Ureter (tissue), 1 donor: ENCODE measurements at regions not wholly inside any gene's neighbourhood (a gene's known extent, or its start where the extent isn't known, plus 50 kb on each side); places are given as distances from the start of the nearest gene placed in this dataset.
"Not testable (repeated sequence)": the region's sequence is repeated elsewhere in the genome, so short reads cannot be mapped to it uniquely, and the experiment has no call there.

Experiments
- DNase-seq: peaks from one replicate; pipeline ENCODE4 v3.0.0-alpha.2; 2020; ENCODE audit warnings: low spot score
- donor health status: DM: yes; HTN: yes; CAD: no.

GRCh38 chr22:26769663-26770062 lies 112.3 kb downstream of the MIAT start:
- no peak for DNase-seq

- DNase-seq, result no peak
Measured at GRCh38 chr22:26770624-26771023, 113.2 kb downstream of the MIAT start.

DNA sequence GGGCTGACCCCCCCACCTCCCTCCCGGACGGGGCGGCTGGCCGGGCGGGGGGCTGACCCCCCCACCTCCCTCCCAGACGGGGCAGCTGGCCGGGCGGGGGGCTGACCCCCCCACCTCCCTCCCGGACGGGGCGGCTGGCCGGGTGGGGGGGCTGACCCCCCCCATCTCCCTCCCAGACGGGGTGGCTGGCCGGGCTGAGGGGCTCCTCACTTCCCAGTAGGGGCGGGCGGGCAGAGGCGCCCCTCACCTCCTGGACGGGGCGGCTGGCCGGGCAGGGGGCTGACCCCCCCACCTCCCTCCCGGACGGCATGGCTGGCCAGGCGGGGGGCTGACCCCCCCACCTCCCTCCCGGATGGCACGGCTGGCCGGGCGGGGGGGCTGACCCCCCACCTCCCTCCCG lies 115.7 kb downstream of the MIAT start:
- DNase-seq, result not testable (repeated sequence)

- DNase-seq, result no peak
Measured at GRCh38 chr22:26775394-26775793, 118.0 kb downstream of the MIAT start.

DNA sequence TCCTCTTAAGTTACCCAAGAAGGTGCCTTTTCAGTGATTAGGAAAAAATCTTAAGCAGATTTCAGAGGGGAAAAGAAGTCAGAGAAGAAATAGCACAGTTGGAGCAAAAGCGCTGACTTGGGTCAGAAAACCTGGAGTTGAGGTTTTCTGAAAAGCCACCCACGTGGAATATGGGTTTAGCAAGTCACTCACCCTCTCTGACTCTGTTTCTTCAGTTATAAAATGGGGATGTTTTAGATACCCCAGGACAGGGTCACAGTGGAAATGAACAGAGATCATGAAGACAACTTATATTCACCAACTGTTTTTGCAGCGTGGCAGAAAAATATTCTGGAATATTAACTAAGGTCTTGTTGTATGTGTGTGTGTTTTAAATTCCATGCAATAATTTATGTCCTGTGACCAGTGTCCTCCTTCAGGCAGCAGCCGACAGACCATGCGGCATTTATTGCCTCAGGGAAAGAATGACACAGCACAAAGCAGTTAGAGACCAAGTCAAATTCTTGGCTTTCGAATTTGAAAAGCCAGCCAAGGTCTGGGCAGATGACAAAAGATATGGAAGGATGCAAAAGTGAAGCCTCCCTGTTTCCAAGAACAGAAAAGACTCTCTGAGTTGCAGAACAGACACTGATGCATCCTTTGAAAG lies 119.9 kb downstream of the MIAT start:
- no peak for DNase-seq

GRCh38 chr22:26778372-26778771 lies 121.0 kb downstream of the MIAT start:
- no peak for DNase-seq

DNA sequence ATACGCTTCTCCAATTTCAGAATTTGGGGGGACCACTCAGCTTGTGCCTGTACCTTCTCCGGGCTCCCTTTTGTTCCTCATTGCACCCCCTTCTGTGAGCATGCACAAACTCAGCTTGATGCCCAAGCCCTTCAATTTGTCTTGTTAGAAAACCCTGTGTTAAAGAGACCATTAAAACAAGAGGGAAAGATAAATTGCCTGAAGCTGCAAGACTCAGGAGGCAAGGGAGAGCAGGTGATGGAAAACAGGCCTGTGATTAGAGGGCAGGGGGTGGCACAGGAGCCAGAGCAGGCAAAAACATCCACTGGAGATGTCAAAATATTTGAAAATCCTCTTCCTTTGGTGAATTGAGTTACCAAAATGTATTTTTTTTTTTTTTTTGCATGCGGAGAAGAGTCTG lies 121.7 kb downstream of the MIAT start:
- no peak for DNase-seq

DNA sequence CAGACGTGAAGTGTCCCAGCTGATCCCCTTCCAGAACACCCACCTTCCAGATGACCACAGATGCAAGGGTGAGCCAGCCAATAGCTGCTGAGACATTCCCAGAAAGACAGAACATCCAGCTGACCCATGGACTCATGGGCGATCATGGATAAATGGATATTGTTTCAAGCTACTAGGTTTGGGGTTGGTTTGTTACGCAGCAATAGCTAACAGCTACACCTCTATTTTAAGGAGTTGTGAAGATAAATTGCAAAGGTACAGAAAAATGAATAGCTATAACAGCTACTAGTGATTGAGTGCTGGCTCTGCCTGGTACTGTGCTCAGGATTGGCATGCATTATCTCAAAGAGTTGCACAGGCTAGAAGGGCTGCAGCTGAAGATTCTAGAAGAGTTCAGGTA lies 122.5 kb downstream of the MIAT start:
- DNase-seq, result no peak

GRCh38 chr22:26780521-26780920 lies 123.1 kb downstream of the MIAT start:
- no peak for DNase-seq

DNA sequence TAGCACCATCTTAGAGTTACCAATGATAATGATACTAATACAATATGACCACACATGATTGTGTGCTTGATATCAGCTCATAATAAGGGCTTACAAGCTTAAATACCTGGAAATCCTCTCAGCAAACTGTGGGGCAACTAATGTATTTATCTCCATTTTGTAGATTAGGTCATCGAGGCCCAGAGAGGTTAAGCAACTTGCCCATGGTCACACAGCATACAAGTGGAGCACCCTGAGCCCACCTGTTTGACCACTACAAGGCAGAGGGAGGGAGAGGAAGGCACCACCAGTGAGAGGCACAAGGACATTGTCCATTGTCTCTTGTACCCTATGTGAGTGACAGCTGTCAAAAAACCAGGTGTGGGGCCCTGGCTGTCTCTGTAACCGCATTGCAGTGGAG lies 123.7 kb downstream of the MIAT start:
- DNase-seq, result no peak

GRCh38 chr22:26781596-26781995 lies 124.2 kb downstream of the MIAT start:
- no peak for DNase-seq

- no peak for DNase-seq
Measured at GRCh38 chr22:26783885-26784284, 126.5 kb downstream of the MIAT start.

DNA sequence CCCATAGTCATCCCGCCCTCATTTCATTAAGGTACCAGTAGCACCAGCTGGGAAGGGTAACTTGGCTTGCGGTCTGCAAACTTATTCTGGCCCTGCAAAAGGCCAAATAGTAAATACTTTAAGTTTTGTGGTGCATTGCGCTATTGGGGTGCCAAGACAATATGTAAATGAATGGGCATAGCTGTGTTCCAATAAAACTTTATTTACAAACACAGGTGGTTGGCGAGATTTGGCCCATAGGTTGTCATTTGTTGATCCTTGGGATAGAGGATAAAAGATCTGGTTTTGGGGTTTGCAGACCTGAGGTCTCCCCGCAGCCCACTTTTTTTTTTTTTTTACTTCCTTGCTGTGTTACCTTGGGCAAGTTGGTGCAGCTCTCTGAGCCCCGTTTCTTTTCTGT lies 127.4 kb downstream of the MIAT start:
- DNase-seq, result no peak

GRCh38 chr22:26785932-26786331 lies 128.5 kb downstream of the MIAT start:
- DNase-seq, result no peak

GRCh38 chr22:26786398-26786797 lies 129.0 kb downstream of the MIAT start:
- DNase-seq, result no peak

DNA sequence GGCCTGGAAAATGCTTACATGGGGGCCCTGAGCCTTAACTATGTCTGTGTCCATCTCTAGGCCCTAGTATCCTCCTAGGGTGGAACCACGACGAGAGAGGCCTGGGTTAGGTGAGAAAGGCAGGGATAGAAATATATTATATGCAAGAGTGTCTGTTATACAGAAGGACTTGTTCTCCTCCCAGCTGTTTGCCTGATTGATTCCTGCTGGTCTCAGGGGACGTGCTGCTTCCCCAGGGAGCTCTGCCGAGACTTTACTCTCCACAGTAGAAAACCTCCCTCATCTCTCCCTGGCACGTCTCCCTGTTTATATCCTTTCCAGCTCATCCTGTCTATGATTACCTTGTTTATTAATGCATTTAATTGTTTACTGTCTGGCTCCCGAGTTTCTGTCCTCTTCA lies 132.6 kb downstream of the MIAT start:
- no peak for DNase-seq

DNA sequence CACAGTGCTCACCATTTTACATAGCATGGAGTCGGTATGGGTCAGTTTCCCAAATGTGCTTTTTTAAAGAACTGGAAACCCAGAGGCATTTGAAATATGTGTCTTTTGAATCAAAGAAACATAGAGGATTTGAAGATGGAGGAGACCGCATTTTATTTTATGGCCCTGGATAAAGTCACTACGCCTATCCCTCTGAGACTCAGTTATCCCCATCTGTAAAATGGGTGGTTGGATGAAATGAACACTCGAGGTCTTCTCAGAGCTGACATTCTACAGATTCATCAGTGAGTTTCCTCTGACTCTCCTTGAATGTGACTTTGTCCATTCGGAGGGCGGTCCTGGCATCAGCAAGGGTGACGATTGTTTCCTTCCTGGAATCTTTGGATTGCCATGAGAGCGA lies 135.1 kb downstream of the MIAT start:
- DNase-seq, result no peak

GRCh38 chr22:26796785-26797184 lies 139.4 kb downstream of the MIAT start:
- DNase-seq, result no peak

- no peak for DNase-seq
Measured at GRCh38 chr22:26797910-26798309, 140.5 kb downstream of the MIAT start.

- DNase-seq, result no peak
Measured at GRCh38 chr22:26798462-26799065, 141.2 kb downstream of the MIAT start.

DNA sequence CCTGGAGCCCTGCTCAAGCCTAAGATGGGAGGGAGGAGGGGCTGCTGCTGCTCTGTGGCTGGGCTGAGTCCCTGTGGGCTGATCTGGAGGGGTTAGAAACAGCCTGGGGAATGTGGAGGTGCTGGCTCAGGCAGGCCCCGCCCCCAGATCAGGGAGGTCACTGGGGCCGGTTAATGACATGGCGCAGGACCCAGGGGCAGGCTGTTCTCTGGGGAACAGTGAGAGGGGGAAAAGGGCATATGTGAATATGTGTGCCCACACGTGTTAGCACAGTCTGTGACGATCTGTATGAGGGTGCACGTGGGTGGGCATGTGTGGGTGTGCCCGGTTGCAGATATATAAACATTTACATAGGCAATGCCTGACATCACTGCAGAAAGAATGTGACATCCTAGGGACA lies 143.5 kb downstream of the MIAT start:
- DNase-seq, result no peak

DNA sequence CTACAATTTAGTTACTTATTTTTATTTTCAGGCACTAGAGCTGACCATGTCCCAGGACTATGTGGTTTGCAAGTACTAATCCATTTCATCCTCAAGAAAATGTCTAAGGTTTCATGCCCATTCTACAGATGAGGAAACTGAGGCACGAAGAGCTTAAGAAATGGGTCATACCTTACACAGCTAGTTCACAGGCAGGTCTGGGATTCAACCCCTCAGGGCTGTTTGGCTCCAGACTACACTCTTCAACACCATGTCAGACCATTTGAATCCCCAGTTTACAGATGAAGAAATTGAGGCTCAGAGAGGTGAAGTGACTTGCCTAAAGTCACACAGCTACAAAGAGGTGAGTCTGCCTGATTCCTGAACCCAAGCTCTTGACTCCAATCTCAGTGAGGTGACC lies 144.1 kb downstream of the MIAT start:
- DNase-seq, result no peak

GRCh38 chr22:26804315-26804714 lies 146.9 kb downstream of the MIAT start:
- DNase-seq, result no peak

GRCh38 chr22:26804911-26805539 lies 147.6 kb downstream of the MIAT start:
- no peak for DNase-seq
